ENCODE measurements at regions not wholly inside any gene's neighbourhood (a gene's known extent, or its start where the extent isn't known, plus 50 kb on each side); places are given as distances from the start of the nearest gene placed in this dataset.

DNA sequence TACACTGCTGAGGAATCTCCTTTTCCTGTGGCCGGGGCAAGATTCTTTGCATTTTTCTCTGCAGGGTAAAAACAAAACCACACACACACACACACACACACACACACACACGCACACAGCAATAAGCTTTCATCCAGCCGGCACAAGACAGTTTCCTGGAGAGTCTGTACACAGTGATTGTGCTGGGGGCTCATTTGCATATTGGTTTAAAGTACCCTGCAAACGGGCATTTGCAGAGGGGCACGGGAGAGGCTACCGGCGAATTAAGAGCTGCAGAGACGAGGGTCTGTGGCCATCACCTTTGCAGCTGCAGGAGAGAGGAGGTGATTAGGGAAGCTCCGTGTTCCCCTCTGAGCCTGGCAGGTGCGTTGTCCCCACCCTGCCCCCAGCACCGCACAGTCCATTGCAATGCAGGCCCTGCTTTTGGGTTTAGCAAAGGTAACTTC lies 219.9 kb downstream of the SHOX start:
- TF ChIP-seq ATF2 (IDR thresholded peaks at IDR 0.05; ENCODE audit: low read length) (no peak), CEBPB (IDR thresholded peaks at IDR 0.05; ENCODE audit: borderline replicate concordance in 1 of 2, low read depth in 2 of 2, low read length in 2 of 2) (no peak), EGR1 (IDR thresholded peaks at IDR 0.05; ENCODE audit: borderline replicate concordance in 1 of 2, low read depth in 2 of 2, low read length in 2 of 2) (no peak), JUNB (IDR thresholded peaks at IDR 0.05) (no peak), FOXK2 (IDR thresholded peaks at IDR 0.05) (no peak), SRF (IDR thresholded peaks at IDR 0.05; ENCODE audit: low read depth in 2 of 2, low read length in 2 of 2) (no peak), CREB1 (IDR thresholded peaks at IDR 0.05; ENCODE audit: low read depth) (no peak), TCF12 (IDR thresholded peaks at IDR 0.05; ENCODE audit: low read depth, low read length) (no peak)
- TF ChIP-seq, protein P1, sequence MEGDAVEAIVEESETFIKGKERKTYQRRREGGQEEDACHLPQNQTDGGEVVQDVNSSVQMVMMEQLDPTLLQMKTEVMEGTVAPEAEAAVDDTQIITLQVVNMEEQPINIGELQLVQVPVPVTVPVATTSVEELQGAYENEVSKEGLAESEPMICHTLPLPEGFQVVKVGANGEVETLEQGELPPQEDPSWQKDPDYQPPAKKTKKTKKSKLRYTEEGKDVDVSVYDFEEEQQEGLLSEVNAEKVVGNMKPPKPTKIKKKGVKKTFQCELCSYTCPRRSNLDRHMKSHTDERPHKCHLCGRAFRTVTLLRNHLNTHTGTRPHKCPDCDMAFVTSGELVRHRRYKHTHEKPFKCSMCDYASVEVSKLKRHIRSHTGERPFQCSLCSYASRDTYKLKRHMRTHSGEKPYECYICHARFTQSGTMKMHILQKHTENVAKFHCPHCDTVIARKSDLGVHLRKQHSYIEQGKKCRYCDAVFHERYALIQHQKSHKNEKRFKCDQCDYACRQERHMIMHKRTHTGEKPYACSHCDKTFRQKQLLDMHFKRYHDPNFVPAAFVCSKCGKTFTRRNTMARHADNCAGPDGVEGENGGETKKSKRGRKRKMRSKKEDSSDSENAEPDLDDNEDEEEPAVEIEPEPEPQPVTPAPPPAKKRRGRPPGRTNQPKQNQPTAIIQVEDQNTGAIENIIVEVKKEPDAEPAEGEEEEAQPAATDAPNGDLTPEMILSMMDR (IDR thresholded peaks at IDR 0.05 in 2 of 3, conservative IDR thresholded peaks at IDR 0.05 in 1 of 3; ENCODE audit: control insufficient read depth in 2 of 3, extremely low read depth in 1 of 3, insufficient read depth in 1 of 3, low read depth in 3 of 3, low read length in 3 of 3): no peak
